OCI-LY7 (cell line): ENCODE measurements at regions not wholly inside any gene's neighbourhood (a gene's known extent, or its start where the extent isn't known, plus 50 kb on each side); places are given as distances from the start of the nearest gene placed in this dataset.

Experiments used
- BruUV-seq: library from RNA; stranded (reverse); fragments of 400-500 nt; replicated peaks from 2 replicates; lab custom pipeline; 2021; lab: Mats Ljungman, UMichigan
- CTCF ChIA-PET: fragments of 300-600 bp; sonication (Branson Sonifier 250); formaldehyde crosslinking; loops from one replicate; lab custom pipeline; 2022; ENCODE audit warnings: antibody characterized with exemption; ENCODE audit not compliant: unreplicated experiment; lab: Charles Lee
- POLR2A ChIA-PET: fragments of 300-600 bp; sonication (Branson Sonifier 250); formaldehyde crosslinking; loops from one replicate; lab custom pipeline; 2022; ENCODE audit warnings: antibody characterized with exemption; lab: Charles Lee
- DNase-seq: peaks from one replicate; pipeline ENCODE4 v3.0.0-alpha.2; 2015; ENCODE audit warnings: low spot score
- H2AFZ ChIP-seq: fragments of 200-600 bp; sonication (generic), shearing (Covaris generic); 2 replicates; pipeline ENCODE4 v1.6.1; 2014; ENCODE audit warnings: mild to moderate bottlenecking, antibody characterized with exemption, low read length, moderate library complexity
- H3K27ac ChIP-seq: fragments of 200-600 bp; sonication (generic); 2 replicates; pipeline ENCODE4 v1.5.1; 2014; ENCODE audit warnings: mixed run types, low read depth, mild to moderate bottlenecking, moderate library complexity, low read length, inconsistent platforms; ENCODE audit not compliant: poor library complexity, severe bottlenecking
- H3K36me3 ChIP-seq: fragments of 200-600 bp; sonication (generic); 2 replicates; pipeline ENCODE4 v1.6.1; 2014; ENCODE audit warnings: mild to moderate bottlenecking, antibody characterized with exemption, low read length, moderate library complexity, mixed read lengths; ENCODE audit not compliant: insufficient read depth
- H3K4me1 ChIP-seq: fragments of 200-600 bp; sonication (generic); 2 replicates; pipeline ENCODE4 v1.5.1; 2014; ENCODE audit warnings: mild to moderate bottlenecking, low read length; ENCODE audit not compliant: insufficient read depth, poor library complexity, severe bottlenecking
- H3K4me2 ChIP-seq: fragments of 200-600 bp; sonication (generic); 2 replicates; pipeline ENCODE4 v1.6.1; 2014; ENCODE audit warnings: mild to moderate bottlenecking, low read length
- H3K4me3 ChIP-seq: fragments of 200-600 bp; sonication (generic); 2 replicates; pipeline ENCODE4 v1.5.1; 2014; ENCODE audit warnings: mild to moderate bottlenecking, low read depth, low read length; ENCODE audit not compliant: poor library complexity, severe bottlenecking
- H3K79me2 ChIP-seq: fragments of 200-600 bp; sonication (generic); 2 replicates; pipeline ENCODE4 v1.6.1; 2016; ENCODE audit warnings: low read depth, mild to moderate bottlenecking, low read length, moderate library complexity, mixed read lengths; ENCODE audit not compliant: insufficient read depth
- H3K9me2 ChIP-seq: fragments of 200-600 bp; sonication (generic); 2 replicates; pipeline ENCODE4 v1.6.1; 2016; ENCODE audit warnings: mild to moderate bottlenecking, low read length, mixed read lengths; ENCODE audit not compliant: insufficient read depth
- H3K9me3 ChIP-seq: fragments of 200-600 bp; sonication (generic); 2 replicates; pipeline ENCODE4 v1.6.1; 2014; ENCODE audit warnings: mild to moderate bottlenecking, mixed run types, low read length, mixed read lengths
- H4K20me1 ChIP-seq: fragments of 200-600 bp; sonication (generic); 2 replicates; pipeline ENCODE4 v1.6.1; 2014; ENCODE audit warnings: mild to moderate bottlenecking, antibody characterized with exemption, low read length, moderate library complexity, mixed read lengths; ENCODE audit not compliant: insufficient read depth
- CTCF ChIP-seq: fragments of 200-600 bp; sonication (generic); conservative IDR thresholded peaks from 2 replicates; pipeline ENCODE4 v1.5.1; 2014; ENCODE audit warnings: mild to moderate bottlenecking, antibody characterized with exemption, low read length, moderate library complexity, mixed read lengths
- EZH2phosphoT487 ChIP-seq: fragments of 200-600 bp; sonication (generic); IDR thresholded peaks from 2 replicates; pipeline ENCODE4 v1.6.1; 2018; ENCODE audit warnings: low read depth, borderline replicate concordance, mild to moderate bottlenecking, mixed run types, antibody characterized with exemption, low read length, moderate library complexity, mixed read lengths
- intact Hi-C: fragments of 100-400 bp; cut with micrococcal nuclease; formaldehyde crosslinking; loops from one replicate; pipeline ENCODE4 v1.10.0; 2022; ENCODE audit not compliant: unreplicated experiment

GRCh38 chr21:38917043-38917774 is 111.5 kb downstream of the ETS2 start:
- TF ChIP-seq CTCF = no peak
- no peak for TF ChIP-seq EZH2phosphoT487
- BruUV-seq = no TSS peak
- H3K27ac ChIP-seq = no peak overlapping the region
- no peaks in the 10 kb centered on the region for H3K79me2 ChIP-seq
- no peak overlapping the region for H2AFZ ChIP-seq
- intact Hi-C loops = no loop called here
- DNase-seq = no peak
- no peaks in the 10 kb centered on the region for H3K9me3 ChIP-seq
- H3K36me3 ChIP-seq = no peaks in the 10 kb centered on the region
- ChIA-PET POLR2A (interaction anchor here (0.7 kb wide), 1 partner anchor 80 kb away, joined by 3 read pairs; no protein-coding TSS in a partner anchor), CTCF (no interaction called here)
- no peaks in the 10 kb centered on the region for H3K4me1 ChIP-seq
- no peak overlapping the region for H3K4me3 ChIP-seq
- no peaks in the 10 kb centered on the region for H4K20me1 ChIP-seq
- no peaks in the 10 kb centered on the region for H3K9me2 ChIP-seq
- no peak overlapping the region for H3K4me2 ChIP-seq

- Histone ChIP-seq H3K36me3 (no peaks in the 10 kb centered on the region), H3K9me2 (no peaks in the 10 kb centered on the region), H3K9me3 (no peaks in the 10 kb centered on the region), H3K4me3 (no peak overlapping the region), H3K4me2 (no peak overlapping the region), H2AFZ (no peak overlapping the region), H3K79me2 (no peaks in the 10 kb centered on the region), H3K27ac (no peak overlapping the region), H3K4me1 (no peaks in the 10 kb centered on the region), H4K20me1 (no peaks in the 10 kb centered on the region)
- intact Hi-C loops = no loop called here
- no TSS peak for BruUV-seq
- ChIA-PET POLR2A (interaction anchor here (0.7 kb wide), 1 partner anchor 80 kb away, joined by 3 read pairs; no protein-coding TSS in a partner anchor), CTCF (no interaction called here)
- TF ChIP-seq EZH2phosphoT487 (no peak), CTCF (no peak)
- no peak for DNase-seq
These were observed 110.7 kb downstream of the ETS2 start for GRCh38 chr21:38916214-38916964.
